SK-N-SH treated with all-trans-retinoic acid at 6 μM for 48 hours (cell line): ENCODE measurements at regions not wholly inside any gene's neighbourhood (a gene's known extent, or its start where the extent isn't known, plus 50 kb on each side); places are given as distances from the start of the nearest gene placed in this dataset.

Source experiments
- ATAC-seq: fragments of 200-7000 bp; cut with Tn5 transposase; 3 replicates; pipeline ENCODE4 v1.9.1; 2020; ENCODE audit warnings: mild to moderate bottlenecking, moderate library complexity
- ARNTL ChIP-seq: fragments of 450-650 bp; formaldehyde crosslinking; IDR thresholded peaks from 2 replicates; pipeline ENCODE4 v1.5.0; 2020; ENCODE audit warnings: low read depth, mild to moderate bottlenecking, moderate library complexity, borderline replicate concordance
- BACH2 ChIP-seq: fragments of 250-450 bp; sonication (Bioruptor Pico); IDR thresholded peaks from 2 replicates; pipeline ENCODE4 v1.9.0; 2021; ENCODE audit warnings: mild to moderate bottlenecking, borderline replicate concordance
- ESRRG ChIP-seq: fragments of 250-450 bp; sonication (Bioruptor Pico); IDR thresholded peaks from 2 replicates; pipeline ENCODE4 v1.6.1; 2021; ENCODE audit warnings: mild to moderate bottlenecking
- GLIS3 ChIP-seq: fragments of 250-450 bp; sonication (Bioruptor Pico); IDR thresholded peaks from 2 replicates; pipeline ENCODE4 v1.5.0; 2020; ENCODE audit warnings: mild to moderate bottlenecking, moderate library complexity
- ISL1 ChIP-seq: fragments of 250-450 bp; sonication (Bioruptor Pico); IDR thresholded peaks from 2 replicates; pipeline ENCODE4 v2.1.2; 2022; ENCODE audit warnings: mild to moderate bottlenecking, moderate library complexity
- OSR1 ChIP-seq: fragments of 250-450 bp; sonication (Bioruptor Pico); IDR thresholded peaks from 2 replicates; pipeline ENCODE4 v1.8.0; 2022; ENCODE audit warnings: moderate library complexity, mild to moderate bottlenecking, inconsistent platforms
- PPARA ChIP-seq: fragments of 250-450 bp; sonication (Bioruptor Pico); IDR thresholded peaks from 2 replicates; pipeline ENCODE4 v1.5.0; 2020; ENCODE audit warnings: mild to moderate bottlenecking, borderline replicate concordance
- RARB ChIP-seq: fragments of 250-450 bp; sonication (Bioruptor Pico); IDR thresholded peaks from 2 replicates; pipeline ENCODE4 v1.8.0; 2021; ENCODE audit warnings: mild to moderate bottlenecking, moderate library complexity
- TCF4 ChIP-seq: fragments of 250-450 bp; sonication (Bioruptor Pico); IDR thresholded peaks from 2 replicates; pipeline ENCODE4 v1.8.0; 2021; ENCODE audit warnings: mild to moderate bottlenecking, moderate library complexity, borderline replicate concordance
- TOX ChIP-seq: fragments of 250-450 bp; sonication (Bioruptor Pico); IDR thresholded peaks from 2 replicates; pipeline ENCODE4 v1.8.0; 2021; ENCODE audit warnings: mild to moderate bottlenecking, moderate library complexity, borderline replicate concordance
- ZFP3 ChIP-seq: fragments of 250-450 bp; sonication (Bioruptor Pico); IDR thresholded peaks from 2 replicates; pipeline ENCODE4 v1.5.0; 2020; ENCODE audit warnings: mild to moderate bottlenecking, moderate library complexity
- ZFP30 ChIP-seq: fragments of 450-650 bp; formaldehyde crosslinking; IDR thresholded peaks from 2 replicates; pipeline ENCODE4 v1.5.0; 2022; ENCODE audit warnings: mild to moderate bottlenecking, moderate library complexity
- ZNF565 ChIP-seq: fragments of 450-650 bp; formaldehyde crosslinking; conservative IDR thresholded peaks from 2 replicates; pipeline ENCODE4 v1.5.0; 2020; ENCODE audit warnings: low read depth, mild to moderate bottlenecking, moderate library complexity
- ZNF70 ChIP-seq: fragments of 450-650 bp; formaldehyde crosslinking; IDR thresholded peaks from 2 replicates; pipeline ENCODE4 v1.5.0; 2020; ENCODE audit warnings: mild to moderate bottlenecking, moderate library complexity
- ZNF8 ChIP-seq: fragments of 450-650 bp; formaldehyde crosslinking; IDR thresholded peaks from 2 replicates; pipeline ENCODE4 v1.5.0; 2020; ENCODE audit warnings: mild to moderate bottlenecking, moderate library complexity
- TF ChIP-seq, protein P1 (sequence below): fragments of 250-450 bp; sonication (Bioruptor Pico); IDR thresholded peaks from 2 replicates; pipeline ENCODE4 v1.5.1; 2020; ENCODE audit warnings: low read depth, mild to moderate bottlenecking, moderate library complexity
- TF ChIP-seq, protein P2 (sequence below): fragments of 250-450 bp; sonication (Bioruptor Pico); IDR thresholded peaks from 2 replicates; pipeline ENCODE4 v1.8.0; 2020; ENCODE audit warnings: mild to moderate bottlenecking, moderate library complexity, borderline replicate concordance
- TF ChIP-seq, protein P3 (sequence below): fragments of 250-450 bp; sonication (Bioruptor Pico); IDR thresholded peaks from 2 replicates; pipeline ENCODE4 v1.8.0; 2021; ENCODE audit warnings: low read depth, mild to moderate bottlenecking, moderate library complexity, borderline replicate concordance

DNA sequence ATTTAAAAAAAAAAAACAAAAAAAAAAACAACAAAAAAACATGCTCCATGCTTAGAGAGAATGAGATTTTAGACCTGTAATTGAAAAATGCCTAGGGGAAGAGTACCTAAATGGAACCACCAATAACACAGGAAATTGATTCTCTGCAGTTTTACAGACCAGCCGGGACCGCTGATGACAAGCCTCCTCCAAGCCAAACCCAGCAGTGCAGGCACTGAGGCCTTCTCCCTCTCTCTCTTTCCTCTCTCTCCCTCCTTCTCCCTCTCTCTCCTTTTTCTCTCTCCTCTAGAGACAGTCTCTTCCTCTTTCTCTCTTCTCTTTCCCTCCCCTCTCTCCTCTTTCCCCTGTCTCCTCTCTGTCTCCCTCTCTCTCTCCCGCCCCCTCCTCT lies 228.8 kb upstream of the COPS8 start:
- TF ChIP-seq, protein P1, sequence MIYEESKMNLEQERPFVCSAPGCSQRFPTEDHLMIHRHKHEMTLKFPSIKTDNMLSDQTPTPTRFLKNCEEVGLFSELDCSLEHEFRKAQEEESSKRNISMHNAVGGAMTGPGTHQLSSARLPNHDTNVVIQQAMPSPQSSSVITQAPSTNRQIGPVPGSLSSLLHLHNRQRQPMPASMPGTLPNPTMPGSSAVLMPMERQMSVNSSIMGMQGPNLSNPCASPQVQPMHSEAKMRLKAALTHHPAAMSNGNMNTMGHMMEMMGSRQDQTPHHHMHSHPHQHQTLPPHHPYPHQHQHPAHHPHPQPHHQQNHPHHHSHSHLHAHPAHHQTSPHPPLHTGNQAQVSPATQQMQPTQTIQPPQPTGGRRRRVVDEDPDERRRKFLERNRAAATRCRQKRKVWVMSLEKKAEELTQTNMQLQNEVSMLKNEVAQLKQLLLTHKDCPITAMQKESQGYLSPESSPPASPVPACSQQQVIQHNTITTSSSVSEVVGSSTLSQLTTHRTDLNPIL (CRISPR knock-in tag) = no peak
- TF ChIP-seq, protein P2, sequence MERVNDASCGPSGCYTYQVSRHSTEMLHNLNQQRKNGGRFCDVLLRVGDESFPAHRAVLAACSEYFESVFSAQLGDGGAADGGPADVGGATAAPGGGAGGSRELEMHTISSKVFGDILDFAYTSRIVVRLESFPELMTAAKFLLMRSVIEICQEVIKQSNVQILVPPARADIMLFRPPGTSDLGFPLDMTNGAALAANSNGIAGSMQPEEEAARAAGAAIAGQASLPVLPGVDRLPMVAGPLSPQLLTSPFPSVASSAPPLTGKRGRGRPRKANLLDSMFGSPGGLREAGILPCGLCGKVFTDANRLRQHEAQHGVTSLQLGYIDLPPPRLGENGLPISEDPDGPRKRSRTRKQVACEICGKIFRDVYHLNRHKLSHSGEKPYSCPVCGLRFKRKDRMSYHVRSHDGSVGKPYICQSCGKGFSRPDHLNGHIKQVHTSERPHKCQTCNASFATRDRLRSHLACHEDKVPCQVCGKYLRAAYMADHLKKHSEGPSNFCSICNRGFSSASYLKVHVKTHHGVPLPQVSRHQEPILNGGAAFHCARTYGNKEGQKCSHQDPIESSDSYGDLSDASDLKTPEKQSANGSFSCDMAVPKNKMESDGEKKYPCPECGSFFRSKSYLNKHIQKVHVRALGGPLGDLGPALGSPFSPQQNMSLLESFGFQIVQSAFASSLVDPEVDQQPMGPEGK = no peak
- no peak for TF ChIP-seq ZNF70
- no peak for TF ChIP-seq TOX (CRISPR knock-in tag)
- TF ChIP-seq ZNF8 = no peak
- TF ChIP-seq BACH2 (CRISPR knock-in tag) = no peak
- TF ChIP-seq ESRRG (CRISPR knock-in tag) = no peak
- no peak for TF ChIP-seq OSR1 (CRISPR knock-in tag)
- TF ChIP-seq ZNF565 (CRISPR knock-in tag) = no peak
- no peak for ATAC-seq

DNA sequence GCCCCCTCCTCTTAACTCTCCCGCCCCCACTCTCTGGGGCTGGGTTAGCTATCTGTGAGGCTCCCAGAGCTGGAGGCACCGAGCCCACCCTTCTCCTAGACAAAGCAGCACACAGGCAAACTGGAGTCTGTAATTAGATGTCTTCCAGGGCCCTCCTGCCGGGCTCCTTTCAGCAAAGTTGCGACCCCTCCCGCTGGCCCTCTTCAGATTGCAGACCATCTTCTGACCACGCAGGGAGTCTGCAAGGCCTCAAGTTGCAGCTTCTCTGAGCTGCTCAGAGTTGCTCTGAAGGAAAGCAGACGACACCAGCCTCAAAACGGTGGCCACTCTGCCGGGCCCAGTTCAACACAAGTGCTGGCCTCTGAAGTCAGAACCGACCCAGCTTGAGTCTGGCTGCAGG lies 228.4 kb upstream of the COPS8 start:
- no peak for ATAC-seq
- TF ChIP-seq, protein P3, sequence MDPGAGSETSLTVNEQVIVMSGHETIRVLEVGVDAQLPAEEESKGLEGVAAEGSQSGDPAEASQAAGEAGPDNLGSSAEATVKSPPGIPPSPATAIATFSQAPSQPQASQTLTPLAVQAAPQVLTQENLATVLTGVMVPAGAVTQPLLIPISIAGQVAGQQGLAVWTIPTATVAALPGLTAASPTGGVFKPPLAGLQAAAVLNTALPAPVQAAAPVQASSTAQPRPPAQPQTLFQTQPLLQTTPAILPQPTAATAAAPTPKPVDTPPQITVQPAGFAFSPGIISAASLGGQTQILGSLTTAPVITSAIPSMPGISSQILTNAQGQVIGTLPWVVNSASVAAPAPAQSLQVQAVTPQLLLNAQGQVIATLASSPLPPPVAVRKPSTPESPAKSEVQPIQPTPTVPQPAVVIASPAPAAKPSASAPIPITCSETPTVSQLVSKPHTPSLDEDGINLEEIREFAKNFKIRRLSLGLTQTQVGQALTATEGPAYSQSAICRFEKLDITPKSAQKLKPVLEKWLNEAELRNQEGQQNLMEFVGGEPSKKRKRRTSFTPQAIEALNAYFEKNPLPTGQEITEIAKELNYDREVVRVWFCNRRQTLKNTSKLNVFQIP (CRISPR knock-in tag) = no peak
- no peak for TF ChIP-seq BACH2 (CRISPR knock-in tag)
- no peak for TF ChIP-seq ISL1 (CRISPR knock-in tag)
- no peak for TF ChIP-seq GLIS3
- no peak for TF ChIP-seq TCF4
- TF ChIP-seq PPARA (CRISPR knock-in tag) = no peak
- TF ChIP-seq, all 23 proteins: peak for 0

DNA sequence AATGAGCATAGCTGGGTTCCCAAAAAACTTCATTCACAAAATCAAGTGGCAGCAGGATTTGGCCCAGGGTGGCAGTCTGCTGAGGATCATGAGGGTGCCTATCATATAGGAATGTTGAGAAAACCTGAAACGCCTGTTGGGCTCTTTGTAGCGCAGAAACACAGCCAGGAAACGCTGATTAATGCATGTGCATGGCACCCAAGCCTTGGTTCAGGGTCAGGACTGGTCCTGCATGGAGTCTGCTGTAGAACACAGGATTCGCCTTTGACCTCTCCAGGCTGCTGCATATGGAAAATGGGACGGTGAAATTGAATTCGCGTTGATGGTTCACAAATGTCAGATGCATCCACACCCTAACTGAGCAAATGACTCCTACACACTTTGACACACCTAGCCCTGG lies 227.9 kb upstream of the COPS8 start:
- no peak for TF ChIP-seq ARNTL
- no peak for TF ChIP-seq ZFP3 (CRISPR knock-in tag)

DNA sequence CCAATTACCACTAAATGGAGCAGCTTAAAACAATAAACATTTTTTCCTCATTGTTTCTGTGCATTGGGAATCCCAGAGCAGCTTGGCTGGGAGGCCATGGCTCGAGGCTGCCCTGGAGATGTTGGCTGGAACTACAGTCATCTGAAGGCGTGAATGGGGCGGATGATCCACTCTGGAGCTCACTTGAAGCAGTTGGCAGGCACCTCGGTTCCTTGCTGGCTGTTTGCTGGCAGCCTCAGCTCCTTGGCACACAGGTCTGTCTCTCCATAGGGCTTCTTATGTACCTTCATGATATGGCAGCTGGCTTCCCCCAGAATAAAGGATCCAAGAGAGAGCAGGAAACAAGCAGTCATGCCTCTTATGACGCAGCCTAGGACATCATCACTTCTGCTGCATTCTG lies 227.0 kb upstream of the COPS8 start:
- no peak for ATAC-seq

More for the DNA sequence above, 227.9 kb upstream of the COPS8 start:
- ATAC-seq = no peak

DNA sequence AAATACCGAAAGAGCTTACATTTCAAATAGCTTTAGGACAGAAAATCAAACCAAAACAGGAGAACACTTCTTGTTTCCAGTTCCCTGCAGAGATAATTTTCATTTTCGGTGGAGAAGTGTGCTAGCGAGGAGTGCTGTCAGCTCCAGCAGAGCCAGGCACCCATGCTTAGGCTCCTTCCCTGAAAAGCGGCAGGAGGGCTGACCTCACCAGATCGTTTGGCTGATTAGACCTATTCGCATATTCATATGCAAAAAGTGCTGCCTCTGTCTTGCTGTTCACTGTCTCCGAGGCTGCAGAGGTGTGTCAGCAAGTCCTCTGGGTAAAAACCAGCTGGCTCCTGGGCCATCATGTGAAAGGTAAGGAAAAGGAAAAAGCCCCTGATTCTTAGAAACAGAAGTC lies 225.8 kb upstream of the COPS8 start:
- no peak for TF ChIP-seq TOX (CRISPR knock-in tag)
- no peak for TF ChIP-seq ZFP3 (CRISPR knock-in tag)
- ATAC-seq = no peak

More for the DNA sequence above, 227.0 kb upstream of the COPS8 start:
- TF ChIP-seq BACH2 (CRISPR knock-in tag) = no peak
- TF ChIP-seq PPARA (CRISPR knock-in tag) = no peak
- no peak for TF ChIP-seq GLIS3
- no peak for TF ChIP-seq ZFP3 (CRISPR knock-in tag)
- TF ChIP-seq ZNF565 (CRISPR knock-in tag) = no peak
- no peak for TF ChIP-seq ZFP30 (CRISPR knock-in tag)
- TF ChIP-seq, protein P2 = no peak
- no peak for TF ChIP-seq ESRRG (CRISPR knock-in tag)
- TF ChIP-seq, all 23 proteins: peak for 0

DNA sequence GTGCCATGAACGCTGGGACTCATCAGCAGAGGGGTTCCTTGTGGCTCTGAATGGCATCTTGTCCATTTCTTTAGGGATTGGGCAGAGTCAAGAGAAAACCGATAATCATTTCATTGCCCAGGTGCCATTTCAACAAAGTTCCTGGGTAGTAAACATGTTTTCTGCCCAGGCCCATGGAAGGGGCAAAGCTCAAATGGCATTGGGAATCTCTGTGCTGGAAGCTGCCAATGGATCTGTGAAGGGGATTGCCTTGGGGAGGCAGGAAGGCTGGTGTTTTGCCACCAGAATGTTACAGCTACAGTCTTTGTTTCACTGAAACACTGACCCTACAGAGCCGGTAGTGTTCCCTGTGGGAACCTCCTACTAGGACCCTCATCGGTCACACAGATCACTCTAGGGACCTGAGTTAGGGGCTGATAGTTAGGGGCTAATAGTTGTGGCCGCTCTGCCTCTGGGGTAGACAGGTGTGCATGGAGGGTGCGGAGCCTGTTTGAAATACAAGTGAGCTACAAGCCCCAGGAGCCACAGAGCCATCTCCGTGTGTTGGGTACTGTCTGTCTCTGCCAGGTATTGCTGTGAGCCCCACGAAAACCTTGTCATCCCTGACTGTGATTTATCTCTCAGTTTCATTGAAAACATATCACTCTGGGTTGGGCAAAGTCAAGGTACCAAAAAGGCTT lies 224.4 kb upstream of the COPS8 start:
- TF ChIP-seq RARB (CRISPR knock-in tag) (no peak), OSR1 (CRISPR knock-in tag) (no peak)
- TF ChIP-seq, all 23 proteins: peak for 0
- ATAC-seq = no peak
